IMR-90 (cell line): ENCODE measurements at regions not wholly inside any gene's neighbourhood (a gene's known extent, or its start where the extent isn't known, plus 50 kb on each side); places are given as distances from the start of the nearest gene placed in this dataset.

Experiments used
- ATAC-seq: fragments of 200-7000 bp; cut with Tn5 transposase; 2 replicates; pipeline ENCODE4 v1.9.1; 2020; ENCODE audit warnings: low read depth, mild to moderate bottlenecking, moderate library complexity
- BruUV-seq: library from RNA; stranded (reverse); fragments of 400-500 nt; replicated peaks from 2 replicates; lab custom pipeline; 2021; lab: Mats Ljungman, UMichigan
- CTCF ChIA-PET: fragments of 300-600 bp; formaldehyde crosslinking; extraction: SDS; loops from one replicate; lab custom pipeline; 2021; ENCODE audit warnings: antibody characterized with exemption; lab: Yijun Ruan, JAX
- POLR2A ChIA-PET: fragments of 300-600 bp; sonication (Branson Sonifier 250); formaldehyde crosslinking; loops from one replicate; lab custom pipeline; 2022; ENCODE audit warnings: antibody characterized with exemption; ENCODE audit not compliant: unreplicated experiment; lab: Charles Lee
- DNase-seq: peaks from one replicate; pipeline ENCODE4 v3.0.0; 2013
- H2AFZ ChIP-seq: replicated peaks from 2 replicates; pipeline ENCODE3; 2013; ENCODE audit warnings: low read length, mild to moderate bottlenecking; ENCODE audit not compliant: poor library complexity
- H2AK5ac ChIP-seq: 2 replicates; pipeline ENCODE4 v1.6.1; 2013; ENCODE audit warnings: low read depth, low read length, inconsistent platforms
- H2AK9ac ChIP-seq: replicated peaks from 2 replicates; pipeline ENCODE3; 2013; ENCODE audit warnings: mild to moderate bottlenecking, low read depth, low read length, moderate library complexity; ENCODE audit not compliant: poor library complexity
- H2BK120ac ChIP-seq: 2 replicates; pipeline ENCODE4 v1.6.1; 2013; ENCODE audit warnings: low read depth, low read length, inconsistent platforms
- H2BK15ac ChIP-seq: 3 replicates; pipeline ENCODE4 v1.6.1; 2013; ENCODE audit warnings: low read depth, low read length, inconsistent platforms
- H2BK20ac ChIP-seq: 2 replicates; pipeline ENCODE4 v1.6.1; 2013; ENCODE audit warnings: low read depth, mild to moderate bottlenecking, inconsistent platforms, low read length, moderate library complexity
- H2BK5ac ChIP-seq: 2 replicates; pipeline ENCODE4 v1.6.1; 2013; ENCODE audit warnings: mild to moderate bottlenecking, low read depth, low read length, inconsistent platforms; ENCODE audit not compliant: poor library complexity, severe bottlenecking
- H3K14ac ChIP-seq: replicated peaks from 2 replicates; pipeline ENCODE4 v1.6.1; 2013; ENCODE audit warnings: low read depth, low read length, inconsistent platforms
- H3K18ac ChIP-seq: 2 replicates; pipeline ENCODE4 v1.6.1; 2013; ENCODE audit warnings: low read depth, low read length, control low read depth
- H3K23ac ChIP-seq: 2 replicates; pipeline ENCODE4 v1.6.1; 2013; ENCODE audit warnings: low read depth, low read length, inconsistent platforms
- H3K27ac ChIP-seq: 2 replicates; pipeline ENCODE4 v1.5.1; 2013; ENCODE audit warnings: mild to moderate bottlenecking, control low read depth, low read length; ENCODE audit not compliant: insufficient read depth
- H3K27me3 ChIP-seq: 2 replicates; pipeline ENCODE4 v1.6.1; 2013; ENCODE audit warnings: low read length; ENCODE audit not compliant: control insufficient read depth, insufficient read depth
- H3K36me3 ChIP-seq: 2 replicates; pipeline ENCODE4 v1.6.1; 2013; ENCODE audit warnings: low read length, mixed read lengths; ENCODE audit not compliant: control insufficient read depth, insufficient read depth
- H3K4ac ChIP-seq: 2 replicates; pipeline ENCODE4 v1.6.1; 2013; ENCODE audit warnings: low read depth, low read length, inconsistent platforms
- H3K4me1 ChIP-seq: 2 replicates; pipeline ENCODE4 v1.6.1; 2013; ENCODE audit warnings: low read length, mixed read lengths; ENCODE audit not compliant: control insufficient read depth, insufficient read depth
- H3K4me2 ChIP-seq: 2 replicates; pipeline ENCODE4 v1.6.1; 2013; ENCODE audit warnings: low read depth, mild to moderate bottlenecking, control low read depth, low read length, moderate library complexity
- H3K4me3 ChIP-seq: 2 replicates; pipeline ENCODE4 v1.5.1; 2013; ENCODE audit warnings: low read depth, mild to moderate bottlenecking, control low read depth, low read length, moderate library complexity; ENCODE audit not compliant: insufficient read depth
- H3K56ac ChIP-seq: 2 replicates; pipeline ENCODE4 v1.6.1; 2013; ENCODE audit warnings: low read length, inconsistent platforms; ENCODE audit not compliant: insufficient read depth; ENCODE audit errors: extremely low read depth
- H3K79me1 ChIP-seq, 2 experiments: 2 replicates each; pipeline ENCODE4 v1.6.1; 2013; ENCODE audit warnings: low read length in 2 of 2, inconsistent platforms in 1 of 2, low read depth in 1 of 2
- H3K9ac ChIP-seq: 2 replicates; pipeline ENCODE4 v1.6.1; 2013; ENCODE audit warnings: low read depth, low read length, control low read depth
- H3K9me1 ChIP-seq: 2 replicates; pipeline ENCODE4 v1.6.1; 2013; ENCODE audit warnings: low read length, inconsistent platforms; ENCODE audit not compliant: insufficient read depth
- H3K9me3 ChIP-seq: 2 replicates; pipeline ENCODE4 v1.6.1; 2013; ENCODE audit warnings: low read length; ENCODE audit not compliant: control insufficient read depth, insufficient read depth
- H4K20me1 ChIP-seq: 2 replicates; pipeline ENCODE4 v1.6.1; 2013; ENCODE audit warnings: low read length, inconsistent platforms; ENCODE audit not compliant: insufficient read depth
- H4K5ac ChIP-seq: 2 replicates; pipeline ENCODE4 v1.6.1; 2013; ENCODE audit warnings: mild to moderate bottlenecking, low read depth, low read length, control low read depth
- H4K8ac ChIP-seq, 2 experiments: 2 replicates each; pipeline ENCODE4 v1.6.1; 2013; ENCODE audit warnings: low read depth in 2 of 2, low read length in 2 of 2, control low read depth in 1 of 2, inconsistent platforms in 1 of 2
- H4K91ac ChIP-seq: 2 replicates; pipeline ENCODE4 v1.6.1; 2013; ENCODE audit warnings: low read depth, low read length, inconsistent platforms; ENCODE audit not compliant: insufficient read depth
- RCOR1 ChIP-seq: IDR thresholded peaks from 2 replicates; pipeline ENCODE4 v1.6.1; 2012; ENCODE audit warnings: mild to moderate bottlenecking, low read length, improper control_type of control experiment; ENCODE audit not compliant: insufficient replicate concordance
- WGBS, 2 experiments: methylation state at CpG; one replicate each; pipeline versions ENCODE4 v1.1.5 to v1.1.7; 2013; ENCODE audit warnings: missing lambda C conversion rate in 2 of 2; ENCODE audit not compliant: insufficient read length in 1 of 2; ENCODE audit errors: extremely low coverage in 2 of 2; 5-methylcytosine and 5-hydroxymethylcytosine counted together
- dilution Hi-C: fragments of 300-500 bp; cut with HindIII; formaldehyde crosslinking; loops from one replicate; pipeline ENCODE4 v1.14.3; 2018; ENCODE audit warnings: low sequenced_read_pairs; ENCODE audit not compliant: unreplicated experiment
- in situ Hi-C: fragments of 300-500 bp; cut with MboI; formaldehyde crosslinking; loops from 3 replicates; pipeline ENCODE4 v1.14.3; 2019; ENCODE audit warnings: low sequenced_read_pairs, inconsistent platforms, mixed read lengths
- intact Hi-C: fragments of 100-400 bp; cut with micrococcal nuclease; formaldehyde crosslinking; loops from 2 replicates; pipeline ENCODE4 v1.10.0; 2022

DNA sequence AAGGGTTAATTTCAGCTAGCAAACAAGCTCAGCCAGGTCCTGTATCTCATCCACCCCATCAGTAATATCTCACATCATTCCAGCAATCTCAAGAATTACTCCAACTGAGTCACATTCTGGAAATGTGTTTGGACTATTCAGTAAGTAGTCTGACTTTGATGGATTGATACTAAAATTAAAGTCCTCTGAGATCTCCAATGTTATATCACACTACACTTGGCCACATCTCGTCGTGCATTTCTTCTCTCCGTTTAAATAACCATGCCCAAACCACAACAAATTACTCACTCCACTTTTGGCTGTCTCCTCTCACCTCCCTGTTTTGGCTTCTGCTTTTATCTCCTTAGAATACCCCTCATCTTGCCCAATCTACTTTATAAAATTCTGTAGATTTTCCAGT, 292.2 kb downstream of the PYDC2 start:
- Histone ChIP-seq H3K27ac (no peak overlapping the region), H3K14ac (no peak overlapping the region), H3K4me2 (no peak overlapping the region), H3K4ac (no peak overlapping the region), H2BK5ac (no peak overlapping the region), H2BK120ac (no peak overlapping the region), H3K9me3 (peaks cover 6% of the 10 kb centered on the region; the same call in 1 of the 2 replicates), H3K4me3 (no peak overlapping the region), H4K8ac (no peak overlapping the region), H4K5ac (no peak overlapping the region), H2AK9ac (no peak overlapping the region), H3K9ac (no peak overlapping the region), H4K20me1 (no peaks in the 10 kb centered on the region), H2BK15ac (no peak overlapping the region), H2AK5ac (no peak overlapping the region), H3K9me1 (no peaks in the 10 kb centered on the region), H2BK20ac (no peak overlapping the region), H3K18ac (no peak overlapping the region), H3K79me1 (no peaks in the 10 kb centered on the region), H3K27me3 (no peaks in the 10 kb centered on the region), H3K4me1 (no peaks in the 10 kb centered on the region), H3K23ac (no peak overlapping the region), H3K36me3 (no peaks in the 10 kb centered on the region), H3K56ac (no peak overlapping the region), H4K91ac (no peak overlapping the region), H2AFZ (no peak overlapping the region)
- intact Hi-C loops = no loop called here
- DNase-seq (no peak), ATAC-seq (no peak)
- in situ Hi-C loops = no loop called here
- dilution Hi-C loops = no loop called here
- CTCF ChIA-PET = no interaction called here
- BruUV-seq = no TSS peak
- no peak for TF ChIP-seq RCOR1
- POLR2A ChIA-PET = no interaction called here
- 10% methylated on average over 3 of the region's 3 CpGs; no CpG with 5 or more reads in 1 of the 2 experiments for WGBS, 2 experiments
